DOHH2 (cell line): ENCODE measurements at regions not wholly inside any gene's neighbourhood (a gene's known extent, or its start where the extent isn't known, plus 50 kb on each side); places are given as distances from the start of the nearest gene placed in this dataset.

Experiments used
- H3F3A ChIP-seq: fragments of 200-600 bp; sonication (generic), shearing (Covaris generic); 2 replicates; pipeline ENCODE4 v1.6.0; 2016; ENCODE audit warnings: antibody characterized with exemption, mild to moderate bottlenecking; ENCODE audit not compliant: control insufficient read depth, insufficient read depth
- H3K27ac ChIP-seq: fragments of 200-600 bp; sonication (generic); 2 replicates; pipeline ENCODE4 v1.5.1; 2014; ENCODE audit warnings: low read depth, mild to moderate bottlenecking, low read length, moderate library complexity
- H3K27me3 ChIP-seq: fragments of 200-600 bp; sonication (generic); 2 replicates; pipeline ENCODE4 v1.6.1; 2014; ENCODE audit warnings: mild to moderate bottlenecking, low read length, mixed read lengths; ENCODE audit not compliant: control insufficient read depth
- H3K36me3 ChIP-seq: fragments of 200-600 bp; sonication (generic); 2 replicates; pipeline ENCODE4 v1.6.1; 2014; ENCODE audit warnings: mild to moderate bottlenecking, low read length, moderate library complexity, mixed read lengths; ENCODE audit not compliant: control insufficient read depth
- H3K4me1 ChIP-seq: fragments of 200-600 bp; sonication (generic); 2 replicates; pipeline ENCODE4 v1.6.1; 2014; ENCODE audit warnings: mild to moderate bottlenecking, low read length, mixed read lengths; ENCODE audit not compliant: control insufficient read depth
- H3K4me2 ChIP-seq: fragments of 200-600 bp; sonication (generic); 2 replicates; pipeline ENCODE4 v1.6.0; 2014; ENCODE audit warnings: mild to moderate bottlenecking, low read length, moderate library complexity
- H3K4me3 ChIP-seq: fragments of 200-600 bp; sonication (generic); 2 replicates; pipeline ENCODE4 v1.5.1; 2014; ENCODE audit warnings: mild to moderate bottlenecking, low read length, mixed read lengths
- H3K79me2 ChIP-seq: fragments of 200-600 bp; sonication (generic); 2 replicates; pipeline ENCODE4 v1.6.1; 2014; ENCODE audit warnings: mild to moderate bottlenecking, low read length, mixed read lengths; ENCODE audit not compliant: control insufficient read depth
- H3K9me2 ChIP-seq: fragments of 200-600 bp; sonication (generic); replicated peaks from 2 replicates; pipeline ENCODE4 v1.6.1; 2014; ENCODE audit warnings: mild to moderate bottlenecking, low read length, mixed read lengths; ENCODE audit not compliant: control insufficient read depth
- H3K9me3 ChIP-seq: fragments of 200-600 bp; sonication (generic); 2 replicates; pipeline ENCODE4 v1.6.1; 2014; ENCODE audit warnings: antibody characterized with exemption, low read length, mixed read lengths; ENCODE audit not compliant: control insufficient read depth, insufficient read depth
- H4K20me1 ChIP-seq: fragments of 200-600 bp; sonication (generic); 2 replicates; pipeline ENCODE4 v1.6.0; 2014; ENCODE audit warnings: low read depth, mild to moderate bottlenecking, antibody characterized with exemption, low read length, moderate library complexity; ENCODE audit not compliant: control insufficient read depth, insufficient read depth
- CTCF ChIP-seq: fragments of 200-600 bp; sonication (generic); IDR thresholded peaks from one replicate; pipeline ENCODE4 v1.5.1; 2014; ENCODE audit warnings: antibody characterized with exemption, mild to moderate bottlenecking, low read depth, low read length; ENCODE audit not compliant: poor library complexity, severe bottlenecking
- EZH2phosphoT487 ChIP-seq: fragments of 200-600 bp; sonication (generic); IDR thresholded peaks from 2 replicates; pipeline ENCODE4 v1.6.1; 2017; ENCODE audit warnings: borderline replicate concordance, mild to moderate bottlenecking, antibody characterized with exemption, low read length, moderate library complexity, mixed read lengths

GRCh38 chr12:83801972-83802371 is 1110.6 kb downstream of the SLC6A15 start:
- Histone ChIP-seq H3K27ac (no peak overlapping the region), H3K4me1 (no peaks in the 10 kb centered on the region), H3K9me2 (no peaks in the 10 kb centered on the region), H3K36me3 (no peaks in the 10 kb centered on the region), H3K9me3 (no peaks in the 10 kb centered on the region), H4K20me1 (no peaks in the 10 kb centered on the region), H3K4me3 (no peak overlapping the region), H3K27me3 (no peaks in the 10 kb centered on the region), H3K4me2 (no peak overlapping the region), H3F3A (no peaks in the 10 kb centered on the region), H3K79me2 (no peaks in the 10 kb centered on the region)
- TF ChIP-seq EZH2phosphoT487, result no peak
- no peak for TF ChIP-seq CTCF

- Histone ChIP-seq H3K9me3 (no peaks in the 10 kb centered on the region), H3F3A (no peaks in the 10 kb centered on the region), H3K27ac (no peak overlapping the region), H3K4me3 (no peak overlapping the region), H3K36me3 (no peaks in the 10 kb centered on the region), H3K27me3 (no peaks in the 10 kb centered on the region), H4K20me1 (no peaks in the 10 kb centered on the region), H3K9me2 (no peaks in the 10 kb centered on the region), H3K4me2 (no peak overlapping the region), H3K79me2 (no peaks in the 10 kb centered on the region), H3K4me1 (no peaks in the 10 kb centered on the region)
- no peak for TF ChIP-seq CTCF
- no peak for TF ChIP-seq EZH2phosphoT487
These were observed 1112.6 kb downstream of the SLC6A15 start for GRCh38 chr12:83800022-83800421.

- TF ChIP-seq CTCF, result no peak
- H3K9me2 ChIP-seq, result no peaks in the 10 kb centered on the region
- no peaks in the 10 kb centered on the region for H3K9me3 ChIP-seq
- no peaks in the 10 kb centered on the region for H3K4me1 ChIP-seq
- H3K4me3 ChIP-seq, result no peak overlapping the region
- no peak overlapping the region for H3K27ac ChIP-seq
- no peaks in the 10 kb centered on the region for H3K79me2 ChIP-seq
- H3K27me3 ChIP-seq, result no peaks in the 10 kb centered on the region
- no peaks in the 10 kb centered on the region for H3F3A ChIP-seq
- H3K36me3 ChIP-seq, result no peaks in the 10 kb centered on the region
- H3K4me2 ChIP-seq, result no peak overlapping the region
- H4K20me1 ChIP-seq, result no peaks in the 10 kb centered on the region
These were observed 1109.8 kb downstream of the TMTC2 start for GRCh38 chr12:83796531-83796930.

- Histone ChIP-seq H3K4me2 (no peak overlapping the region), H3K36me3 (no peaks in the 10 kb centered on the region)
- TF ChIP-seq CTCF, result no peak
- TF ChIP-seq EZH2phosphoT487, result no peak
These were observed 1106.9 kb downstream of the TMTC2 start for GRCh38 chr12:83793616-83794015.

More at GRCh38 chr12:83793616-83794015, 1106.9 kb downstream of the TMTC2 start:
- no peaks in the 10 kb centered on the region for H3K27me3 ChIP-seq
- no peak overlapping the region for H3K4me3 ChIP-seq
- H3K4me1 ChIP-seq, result no peaks in the 10 kb centered on the region
- no peaks in the 10 kb centered on the region for H3K9me2 ChIP-seq
- no peaks in the 10 kb centered on the region for H3F3A ChIP-seq
- H3K9me3 ChIP-seq, result no peaks in the 10 kb centered on the region
- H3K79me2 ChIP-seq, result no peaks in the 10 kb centered on the region
- no peak overlapping the region for H3K27ac ChIP-seq
- H4K20me1 ChIP-seq, result no peaks in the 10 kb centered on the region
